Putamen (tissue), 1 donor: ENCODE measurements at regions not wholly inside any gene's neighbourhood (a gene's known extent, or its start where the extent isn't known, plus 50 kb on each side); places are given as distances from the start of the nearest gene placed in this dataset.

Source experiments
- DNase-seq: peaks from one replicate; pipeline ENCODE4 v3.0.0-alpha.2; 2016; ENCODE audit warnings: low spot score

GRCh38 chr5:9681706-9682105 is 51.6 kb upstream of the TAS2R1 start:
- DNase-seq, result no peak
